ENCODE measurements at regions not wholly inside any gene's neighbourhood (a gene's known extent, or its start where the extent isn't known, plus 50 kb on each side); places are given as distances from the start of the nearest gene placed in this dataset.

- 100% methylated on average over 1 of the region's 1 CpG for WGBS, 2 experiments
- Histone ChIP-seq H3K4me3 (ENCODE audit: insufficient read depth, low read depth, low read length) (no peak overlapping the region), H3K4me1 (ENCODE audit: control insufficient read depth, insufficient read depth, low read length) (peaks cover 5% of the 10 kb centered on the region), H3K27ac (ENCODE audit: insufficient read depth, low read depth, low read length, poor library complexity, severe bottlenecking) (no peak overlapping the region), H3K27me3 (ENCODE audit: control insufficient read depth, insufficient read depth, low read length, poor library complexity, severe bottlenecking) (no peaks in the 10 kb centered on the region), H3K9me3 (ENCODE audit: control insufficient read depth, low read length) (no peaks in the 10 kb centered on the region), H3K36me3 (ENCODE audit: control insufficient read depth, insufficient read depth, low read length) (no peaks in the 10 kb centered on the region)
Measured at GRCh38 chr12:114943601-114944000, 259.6 kb upstream of the TBX3 start.

- Histone ChIP-seq H3K9me3 (ENCODE audit: control insufficient read depth, low read length) (no peaks in the 10 kb centered on the region), H3K27ac (ENCODE audit: insufficient read depth, low read depth, low read length, poor library complexity, severe bottlenecking) (peak overlapping the region; percentile 29)
Measured at GRCh38 chr12:114938487-114939210, 254.7 kb upstream of the TBX3 start.

GRCh38 chr12:114936148-114937079 is 252.4 kb upstream of the TBX3 start:
- Histone ChIP-seq H3K9me3 (ENCODE audit: control insufficient read depth, low read length) (no peaks in the 10 kb centered on the region), H3K4me1 (ENCODE audit: control insufficient read depth, insufficient read depth, low read length) (peaks cover 6% of the 10 kb centered on the region), H3K27ac (ENCODE audit: insufficient read depth, low read depth, low read length, poor library complexity, severe bottlenecking) (no peak overlapping the region), H3K4me3 (ENCODE audit: insufficient read depth, low read depth, low read length) (no peak overlapping the region), H3K36me3 (ENCODE audit: control insufficient read depth, insufficient read depth, low read length) (no peaks in the 10 kb centered on the region), H3K27me3 (ENCODE audit: control insufficient read depth, insufficient read depth, low read length, poor library complexity, severe bottlenecking) (no peaks in the 10 kb centered on the region)
- WGBS, 2 experiments, result 80 to 86% methylated on average over 10 of the region's 11 CpGs

More at GRCh38 chr12:114938487-114939210, 254.7 kb upstream of the TBX3 start:
- Histone ChIP-seq H3K4me3 (ENCODE audit: insufficient read depth, low read depth, low read length) (no peak overlapping the region), H3K4me1 (ENCODE audit: control insufficient read depth, insufficient read depth, low read length) (peaks cover 6% of the 10 kb centered on the region), H3K27me3 (ENCODE audit: control insufficient read depth, insufficient read depth, low read length, poor library complexity, severe bottlenecking) (no peaks in the 10 kb centered on the region), H3K36me3 (ENCODE audit: control insufficient read depth, insufficient read depth, low read length) (no peaks in the 10 kb centered on the region)
- WGBS, 2 experiments, result 83 to 84% methylated on average over 18 of the region's 18 CpGs

- H3K27ac ChIP-seq (ENCODE audit: insufficient read depth, low read depth, low read length, poor library complexity, severe bottlenecking), result no peak overlapping the region
- no peaks in the 10 kb centered on the region for H3K27me3 ChIP-seq (ENCODE audit: control insufficient read depth, insufficient read depth, low read length, poor library complexity, severe bottlenecking)
- H3K4me3 ChIP-seq (ENCODE audit: insufficient read depth, low read depth, low read length), result no peak overlapping the region
- H3K4me1 ChIP-seq (ENCODE audit: control insufficient read depth, insufficient read depth, low read length), result peaks cover 6% of the 10 kb centered on the region
- 95% methylated on average over 2 of the region's 2 CpGs for WGBS, 2 experiments
- no peaks in the 10 kb centered on the region for H3K9me3 ChIP-seq (ENCODE audit: control insufficient read depth, low read length)
- H3K36me3 ChIP-seq (ENCODE audit: control insufficient read depth, insufficient read depth, low read length), result no peaks in the 10 kb centered on the region
Measured at GRCh38 chr12:114935658-114936057, 251.7 kb upstream of the TBX3 start.

GRCh38 chr12:114933428-114934160 is 249.6 kb upstream of the TBX3 start:
- H3K4me1 ChIP-seq (ENCODE audit: control insufficient read depth, insufficient read depth, low read length), result peaks cover 2% of the 10 kb centered on the region
- H3K27me3 ChIP-seq (ENCODE audit: control insufficient read depth, insufficient read depth, low read length, poor library complexity, severe bottlenecking), result no peaks in the 10 kb centered on the region
- H3K4me3 ChIP-seq (ENCODE audit: insufficient read depth, low read depth, low read length), result no peak overlapping the region
- WGBS, 2 experiments, result 81 to 86% methylated on average over 5 to 6 of the region's 6 CpGs
- H3K36me3 ChIP-seq (ENCODE audit: control insufficient read depth, insufficient read depth, low read length), result no peaks in the 10 kb centered on the region
- H3K27ac ChIP-seq (ENCODE audit: insufficient read depth, low read depth, low read length, poor library complexity, severe bottlenecking), result no peak overlapping the region
- no peaks in the 10 kb centered on the region for H3K9me3 ChIP-seq (ENCODE audit: control insufficient read depth, low read length)

- 91 to 93% methylated on average over 2 to 3 of the region's 3 CpGs for WGBS, 2 experiments
- H3K36me3 ChIP-seq (ENCODE audit: control insufficient read depth, insufficient read depth, low read length), result no peaks in the 10 kb centered on the region
- no peaks in the 10 kb centered on the region for H3K27me3 ChIP-seq (ENCODE audit: control insufficient read depth, insufficient read depth, low read length, poor library complexity, severe bottlenecking)
Measured at GRCh38 chr12:114932806-114933205, 248.8 kb upstream of the TBX3 start.

GRCh38 chr12:114931025-114931424 is 247.1 kb upstream of the TBX3 start:
- WGBS, 2 experiments, result 93 to 100% methylated on average over 1 to 2 of the region's 2 CpGs
- H3K4me3 ChIP-seq (ENCODE audit: insufficient read depth, low read depth, low read length), result no peak overlapping the region
- no peaks in the 10 kb centered on the region for H3K36me3 ChIP-seq (ENCODE audit: control insufficient read depth, insufficient read depth, low read length)
- H3K9me3 ChIP-seq (ENCODE audit: control insufficient read depth, low read length), result no peaks in the 10 kb centered on the region
- no peaks in the 10 kb centered on the region for H3K4me1 ChIP-seq (ENCODE audit: control insufficient read depth, insufficient read depth, low read length)
- no peak overlapping the region for H3K27ac ChIP-seq (ENCODE audit: insufficient read depth, low read depth, low read length, poor library complexity, severe bottlenecking)
- H3K27me3 ChIP-seq (ENCODE audit: control insufficient read depth, insufficient read depth, low read length, poor library complexity, severe bottlenecking), result no peaks in the 10 kb centered on the region

More at GRCh38 chr12:114932806-114933205, 248.8 kb upstream of the TBX3 start:
- Histone ChIP-seq H3K9me3 (ENCODE audit: control insufficient read depth, low read length) (no peaks in the 10 kb centered on the region), H3K27ac (ENCODE audit: insufficient read depth, low read depth, low read length, poor library complexity, severe bottlenecking) (no peak overlapping the region), H3K4me1 (ENCODE audit: control insufficient read depth, insufficient read depth, low read length) (no peaks in the 10 kb centered on the region), H3K4me3 (ENCODE audit: insufficient read depth, low read depth, low read length) (no peak overlapping the region)

GRCh38 chr12:114926341-114926740 is 242.4 kb upstream of the TBX3 start:
- H3K4me3 ChIP-seq (ENCODE audit: insufficient read depth, low read depth, low read length), result no peak overlapping the region
- H3K27me3 ChIP-seq (ENCODE audit: control insufficient read depth, insufficient read depth, low read length, poor library complexity, severe bottlenecking), result no peaks in the 10 kb centered on the region
- H3K9me3 ChIP-seq (ENCODE audit: control insufficient read depth, low read length), result no peaks in the 10 kb centered on the region
- H3K4me1 ChIP-seq (ENCODE audit: control insufficient read depth, insufficient read depth, low read length), result no peaks in the 10 kb centered on the region
- no peak overlapping the region for H3K27ac ChIP-seq (ENCODE audit: insufficient read depth, low read depth, low read length, poor library complexity, severe bottlenecking)
- no peaks in the 10 kb centered on the region for H3K36me3 ChIP-seq (ENCODE audit: control insufficient read depth, insufficient read depth, low read length)
- 75 to 84% methylated on average over 5 to 6 of the region's 6 CpGs for WGBS, 2 experiments

GRCh38 chr12:114924946-114925475 is 241.0 kb upstream of the TBX3 start:
- no peaks in the 10 kb centered on the region for H3K36me3 ChIP-seq (ENCODE audit: control insufficient read depth, insufficient read depth, low read length)
- H3K27me3 ChIP-seq (ENCODE audit: control insufficient read depth, insufficient read depth, low read length, poor library complexity, severe bottlenecking), result no peaks in the 10 kb centered on the region
- 93 to 95% methylated on average over 4 of the region's 4 CpGs for WGBS, 2 experiments
- H3K4me3 ChIP-seq (ENCODE audit: insufficient read depth, low read depth, low read length), result no peak overlapping the region
- no peaks in the 10 kb centered on the region for H3K9me3 ChIP-seq (ENCODE audit: control insufficient read depth, low read length)
- H3K27ac ChIP-seq (ENCODE audit: insufficient read depth, low read depth, low read length, poor library complexity, severe bottlenecking), result no peak overlapping the region
- no peaks in the 10 kb centered on the region for H3K4me1 ChIP-seq (ENCODE audit: control insufficient read depth, insufficient read depth, low read length)
